H9 (cell line): ENCODE measurements at regions not wholly inside any gene's neighbourhood (a gene's known extent, or its start where the extent isn't known, plus 50 kb on each side); places are given as distances from the start of the nearest gene placed in this dataset.

Experiments used
- DNase-seq: peaks from one replicate; pipeline ENCODE4 v3.0.0-alpha.2; 2017
- H2AFZ ChIP-seq: one replicate; pipeline ENCODE4 v1.6.1; 2013; ENCODE audit warnings: mild to moderate bottlenecking, low read length, control low read depth, moderate library complexity
- H2AK5ac ChIP-seq: 2 replicates; pipeline ENCODE4 v1.6.1; 2013; ENCODE audit warnings: low read length, control low read depth, mixed read lengths; ENCODE audit not compliant: insufficient read length
- H2BK120ac ChIP-seq: one replicate; pipeline ENCODE4 v1.6.1; 2013; ENCODE audit warnings: low read depth, mild to moderate bottlenecking, low read length, control low read depth, inconsistent platforms; ENCODE audit not compliant: poor library complexity, severe bottlenecking
- H2BK12ac ChIP-seq: 2 replicates; pipeline ENCODE4 v1.6.1; 2013; ENCODE audit warnings: low read length, control low read depth, mixed read lengths, low read depth; ENCODE audit not compliant: insufficient read length
- H2BK15ac ChIP-seq: 2 replicates; pipeline ENCODE4 v1.6.1; 2013; ENCODE audit warnings: low read depth, low read length, control low read depth
- H2BK20ac ChIP-seq: one replicate; pipeline ENCODE4 v1.6.1; 2013; ENCODE audit warnings: low read depth, mild to moderate bottlenecking, low read length, control low read depth, inconsistent platforms; ENCODE audit not compliant: poor library complexity, severe bottlenecking
- H2BK5ac ChIP-seq: 2 replicates; pipeline ENCODE4 v1.6.1; 2013; ENCODE audit warnings: low read length, control low read depth, mixed read lengths; ENCODE audit not compliant: insufficient read length
- H3K14ac ChIP-seq: 2 replicates; pipeline ENCODE4 v1.6.1; 2013; ENCODE audit warnings: low read length, control low read depth; ENCODE audit not compliant: insufficient read depth
- H3K18ac ChIP-seq: 2 replicates; pipeline ENCODE4 v1.6.1; 2013; ENCODE audit warnings: low read depth, mild to moderate bottlenecking, mixed read lengths, low read length, control low read depth; ENCODE audit not compliant: insufficient read length
- H3K23ac ChIP-seq: 2 replicates; pipeline ENCODE4 v1.6.1; 2013; ENCODE audit warnings: low read length, control low read depth, mixed read lengths, low read depth; ENCODE audit not compliant: insufficient read length
- H3K23me2 ChIP-seq: 2 replicates; pipeline ENCODE4 v1.6.1; 2013; ENCODE audit warnings: low read depth, mild to moderate bottlenecking, mixed read lengths, low read length, control low read depth; ENCODE audit not compliant: insufficient read length, poor library complexity, severe bottlenecking
- H3K27ac ChIP-seq: 2 replicates; pipeline ENCODE4 v1.5.1; 2013; ENCODE audit warnings: low read length, control low read depth, mixed read lengths, low read depth; ENCODE audit not compliant: insufficient read length
- H3K27me3 ChIP-seq: 2 replicates; pipeline ENCODE4 v1.6.1; 2013; ENCODE audit warnings: low read length, control low read depth, inconsistent platforms; ENCODE audit not compliant: insufficient read depth
- H3K4ac ChIP-seq: 2 replicates; pipeline ENCODE4 v1.6.1; 2013; ENCODE audit warnings: low read depth, mild to moderate bottlenecking, control low read depth, inconsistent platforms, low read length, moderate library complexity
- H3K4me1 ChIP-seq: 2 replicates; pipeline ENCODE4 v1.6.1; 2013; ENCODE audit warnings: low read length, control low read depth, inconsistent platforms; ENCODE audit not compliant: insufficient read depth
- H3K4me2 ChIP-seq: 2 replicates; pipeline ENCODE4 v1.6.1; 2013; ENCODE audit warnings: low read length, control low read depth, mixed read lengths; ENCODE audit not compliant: insufficient read length, insufficient read depth
- H3K56ac ChIP-seq: 2 replicates; pipeline ENCODE4 v1.6.1; 2013; ENCODE audit warnings: low read depth, mild to moderate bottlenecking, mixed read lengths, low read length, control low read depth; ENCODE audit not compliant: insufficient read length
- H3K79me1 ChIP-seq: 2 replicates; pipeline ENCODE4 v1.6.1; 2013; ENCODE audit warnings: low read depth, mild to moderate bottlenecking, moderate library complexity, low read length, control low read depth, inconsistent platforms; ENCODE audit not compliant: insufficient read depth, poor library complexity, severe bottlenecking
- H3K79me2 ChIP-seq: 2 replicates; pipeline ENCODE4 v1.6.1; 2013; ENCODE audit warnings: low read length, control low read depth, inconsistent platforms; ENCODE audit not compliant: insufficient read depth
- H3K9ac ChIP-seq: 2 replicates; pipeline ENCODE4 v1.6.1; 2013; ENCODE audit warnings: low read length, control low read depth, mixed read lengths; ENCODE audit not compliant: insufficient read length; ENCODE audit errors: extremely low read depth
- H3K9me3 ChIP-seq: one replicate; pipeline ENCODE4 v1.6.1; 2013; ENCODE audit warnings: low read depth, low read length, inconsistent platforms; ENCODE audit not compliant: control insufficient read depth
- H3T11ph ChIP-seq: one replicate; pipeline ENCODE4 v1.6.1; 2013; ENCODE audit warnings: mild to moderate bottlenecking, low read length, control low read depth, inconsistent platforms
- H4K20me1 ChIP-seq: one replicate; pipeline ENCODE4 v1.6.1; 2013; ENCODE audit not compliant: control insufficient read depth, insufficient read length, insufficient read depth
- H4K5ac ChIP-seq: 2 replicates; pipeline ENCODE4 v1.6.1; 2013; ENCODE audit warnings: low read depth, mild to moderate bottlenecking, mixed read lengths, low read length, control low read depth; ENCODE audit not compliant: insufficient read length
- H4K8ac ChIP-seq: replicated peaks from 2 replicates; pipeline ENCODE4 v1.6.1; 2013; ENCODE audit warnings: low read length, control low read depth, mixed read lengths, low read depth; ENCODE audit not compliant: insufficient read length
- H4K91ac ChIP-seq: 2 replicates; pipeline ENCODE4 v1.6.1; 2013; ENCODE audit warnings: low read depth, mild to moderate bottlenecking, moderate library complexity, mixed read lengths, low read length, control low read depth; ENCODE audit not compliant: insufficient read length
- H3K27ac Mint-ChIP-seq, 3 experiments: 2 replicates in 2 of 3; 3 replicates in 1 of 3; pipeline ENCODE4 v1.8.0; 2020 to 2021; ENCODE audit warnings: mixed read lengths in 3 of 3, mild to moderate bottlenecking in 1 of 3, moderate library complexity in 1 of 3
- H3K27me3 Mint-ChIP-seq: 2 replicates; pipeline ENCODE4 v1.8.0; 2021; ENCODE audit warnings: low read depth, mild to moderate bottlenecking, moderate library complexity, mixed read lengths
- H3K36me3 Mint-ChIP-seq, 3 experiments: 2 replicates in 2 of 3; 3 replicates in 1 of 3; pipeline ENCODE4 v1.8.0; 2020 to 2021; ENCODE audit warnings: low read depth in 3 of 3, mixed read lengths in 3 of 3; ENCODE audit not compliant: insufficient read depth in 1 of 3
- H3K4me1 Mint-ChIP-seq, 2 experiments: 2 replicates each; pipeline ENCODE4 v1.8.0; 2020; ENCODE audit warnings: mixed read lengths in 2 of 2
- H3K4me3 Mint-ChIP-seq, 2 experiments: 2 replicates in 1 of 2; 3 replicates in 1 of 2; pipeline ENCODE4 v1.8.0; 2020 to 2021; ENCODE audit warnings: mild to moderate bottlenecking in 2 of 2, mixed read lengths in 2 of 2, moderate library complexity in 1 of 2
- H3K9me3 Mint-ChIP-seq, 2 experiments: 2 replicates in 1 of 2; 3 replicates in 1 of 2; pipeline ENCODE4 v1.8.0; 2020; ENCODE audit warnings: mild to moderate bottlenecking in 2 of 2, mixed read lengths in 2 of 2, moderate library complexity in 1 of 2
- WGBS: extraction: QIAGEN DNeasy Blood & Tissue Kit; methylation state at CpG from one replicate; pipeline ENCODE4 v1.1.7; 2013; ENCODE audit warnings: missing lambda C conversion rate, low lambda C conversion rate, mixed read lengths; ENCODE audit not compliant: insufficient read length; ENCODE audit errors: extremely low coverage; 5-methylcytosine and 5-hydroxymethylcytosine counted together
- TF ChIP-seq, protein P1 (sequence below): fragments of 200-600 bp; sonication (generic); conservative IDR thresholded peaks from 3 replicates; pipeline ENCODE4 v1.8.0; 2021; ENCODE audit warnings: antibody characterized with exemption, mild to moderate bottlenecking

DNA sequence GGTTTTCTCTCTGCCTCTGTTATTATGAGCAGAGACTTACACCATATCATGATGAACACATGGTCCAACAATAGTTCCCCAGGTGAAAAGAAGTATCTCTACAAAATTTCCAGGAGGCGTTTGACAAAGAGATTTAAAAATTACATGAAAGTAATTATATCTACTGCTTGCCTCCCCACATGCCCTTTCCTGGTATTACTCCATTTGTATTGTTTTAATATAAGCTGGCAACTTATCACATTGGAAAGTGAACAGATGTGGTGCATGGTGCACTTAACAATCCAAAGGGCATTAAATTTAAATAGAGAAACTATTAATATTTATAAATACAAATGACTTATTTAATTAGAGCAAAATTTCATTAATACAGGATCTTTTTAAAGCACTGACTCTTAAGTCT, 638.2 kb downstream of the ANKRD7 start:
- Histone ChIP-seq H3K27ac (no peak overlapping the region), H3K4ac (no peak overlapping the region), H3K4me1 (no peaks in the 10 kb centered on the region), H3K79me2 (no peaks in the 10 kb centered on the region), H4K20me1 (no peaks in the 10 kb centered on the region), H3K9ac (no peak overlapping the region), H3K56ac (no peak overlapping the region), H4K8ac (no peak overlapping the region), H2AFZ (no peak overlapping the region), H3K9me3 (no peaks in the 10 kb centered on the region), H3K79me1 (no peaks in the 10 kb centered on the region), H2BK15ac (no peak overlapping the region), H2BK5ac (no peak overlapping the region), H3K27me3 (no peaks in the 10 kb centered on the region), H3K23me2 (no peaks in the 10 kb centered on the region), H4K5ac (no peak overlapping the region), H4K91ac (no peak overlapping the region), H3K14ac (no peak overlapping the region), H3K18ac (no peak overlapping the region), H3K4me2 (no peak overlapping the region), H3T11ph (no peak overlapping the region), H2BK12ac (no peak overlapping the region), H3K23ac (no peak overlapping the region), H2AK5ac (no peak overlapping the region), H2BK120ac (no peak overlapping the region), H2BK20ac (no peak overlapping the region)
- no peaks in the 10 kb centered on the region for H3K27me3 Mint-ChIP-seq
- H3K4me1 Mint-ChIP-seq = peaks cover 0 to 5% of the 10 kb centered on the region in 2 experiments; a peak in 1 of 4 replicates
- TF ChIP-seq, protein P1, sequence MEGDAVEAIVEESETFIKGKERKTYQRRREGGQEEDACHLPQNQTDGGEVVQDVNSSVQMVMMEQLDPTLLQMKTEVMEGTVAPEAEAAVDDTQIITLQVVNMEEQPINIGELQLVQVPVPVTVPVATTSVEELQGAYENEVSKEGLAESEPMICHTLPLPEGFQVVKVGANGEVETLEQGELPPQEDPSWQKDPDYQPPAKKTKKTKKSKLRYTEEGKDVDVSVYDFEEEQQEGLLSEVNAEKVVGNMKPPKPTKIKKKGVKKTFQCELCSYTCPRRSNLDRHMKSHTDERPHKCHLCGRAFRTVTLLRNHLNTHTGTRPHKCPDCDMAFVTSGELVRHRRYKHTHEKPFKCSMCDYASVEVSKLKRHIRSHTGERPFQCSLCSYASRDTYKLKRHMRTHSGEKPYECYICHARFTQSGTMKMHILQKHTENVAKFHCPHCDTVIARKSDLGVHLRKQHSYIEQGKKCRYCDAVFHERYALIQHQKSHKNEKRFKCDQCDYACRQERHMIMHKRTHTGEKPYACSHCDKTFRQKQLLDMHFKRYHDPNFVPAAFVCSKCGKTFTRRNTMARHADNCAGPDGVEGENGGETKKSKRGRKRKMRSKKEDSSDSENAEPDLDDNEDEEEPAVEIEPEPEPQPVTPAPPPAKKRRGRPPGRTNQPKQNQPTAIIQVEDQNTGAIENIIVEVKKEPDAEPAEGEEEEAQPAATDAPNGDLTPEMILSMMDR = no peak
- no CpG with 5 or more reads among the region's 1 CpG for WGBS
- H3K27ac Mint-ChIP-seq = no peak overlapping the region
- no peak overlapping the region for H3K4me3 Mint-ChIP-seq
- peaks cover 3 to 4% of the 10 kb centered on the region in 2 experiments; a peak in 3 of 5 replicates for H3K9me3 Mint-ChIP-seq
- no peak for DNase-seq
- 0 out of 7 replicates have a peak, but pooled peaks cover 0 to 1% (median 0%) of the 10 kb centered on the region in 3 experiments for H3K36me3 Mint-ChIP-seq
